Neural progenitor cell (in vitro differentiated cells): ENCODE measurements at regions not wholly inside any gene's neighbourhood (a gene's known extent, or its start where the extent isn't known, plus 50 kb on each side); places are given as distances from the start of the nearest gene placed in this dataset.

Source experiments
- EZH2 ChIP-seq: fragments of 200-600 bp; sonication (generic); IDR thresholded peaks from 2 replicates; pipeline ENCODE4 v1.6.1; 2017; ENCODE audit warnings: antibody characterized with exemption, mild to moderate bottlenecking, moderate library complexity
- TF ChIP-seq, protein P1 (sequence below): fragments of 200-600 bp; sonication (generic); IDR thresholded peaks from 2 replicates; pipeline ENCODE4 v1.5.1; 2017; ENCODE audit warnings: antibody characterized with exemption, mild to moderate bottlenecking

DNA sequence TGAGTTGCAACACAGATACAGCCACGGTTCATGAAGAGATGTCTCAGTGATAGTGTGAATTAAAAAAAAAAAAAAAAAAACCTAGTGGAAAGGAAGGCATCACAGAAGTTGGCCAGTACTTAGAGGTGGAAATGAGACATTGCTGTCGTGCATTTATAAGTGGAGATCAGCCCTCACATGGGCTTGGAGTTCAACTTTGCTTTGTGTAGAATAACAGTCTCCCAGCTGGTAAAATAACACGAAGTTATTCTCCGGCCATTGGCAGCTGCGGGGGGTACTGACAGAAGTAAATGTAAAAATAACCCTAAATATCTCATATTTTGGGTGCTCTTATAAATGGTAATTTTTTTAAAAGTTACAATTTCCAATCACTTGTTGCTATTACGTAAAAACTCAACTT, 98.8 kb upstream of the TMEM18 start:
- TF ChIP-seq EZH2, result no peak
- TF ChIP-seq, protein P1, sequence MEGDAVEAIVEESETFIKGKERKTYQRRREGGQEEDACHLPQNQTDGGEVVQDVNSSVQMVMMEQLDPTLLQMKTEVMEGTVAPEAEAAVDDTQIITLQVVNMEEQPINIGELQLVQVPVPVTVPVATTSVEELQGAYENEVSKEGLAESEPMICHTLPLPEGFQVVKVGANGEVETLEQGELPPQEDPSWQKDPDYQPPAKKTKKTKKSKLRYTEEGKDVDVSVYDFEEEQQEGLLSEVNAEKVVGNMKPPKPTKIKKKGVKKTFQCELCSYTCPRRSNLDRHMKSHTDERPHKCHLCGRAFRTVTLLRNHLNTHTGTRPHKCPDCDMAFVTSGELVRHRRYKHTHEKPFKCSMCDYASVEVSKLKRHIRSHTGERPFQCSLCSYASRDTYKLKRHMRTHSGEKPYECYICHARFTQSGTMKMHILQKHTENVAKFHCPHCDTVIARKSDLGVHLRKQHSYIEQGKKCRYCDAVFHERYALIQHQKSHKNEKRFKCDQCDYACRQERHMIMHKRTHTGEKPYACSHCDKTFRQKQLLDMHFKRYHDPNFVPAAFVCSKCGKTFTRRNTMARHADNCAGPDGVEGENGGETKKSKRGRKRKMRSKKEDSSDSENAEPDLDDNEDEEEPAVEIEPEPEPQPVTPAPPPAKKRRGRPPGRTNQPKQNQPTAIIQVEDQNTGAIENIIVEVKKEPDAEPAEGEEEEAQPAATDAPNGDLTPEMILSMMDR, result no peak
